Spleen (tissue), 11 donors: ENCODE measurements at regions not wholly inside any gene's neighbourhood (a gene's known extent, or its start where the extent isn't known, plus 50 kb on each side); places are given as distances from the start of the nearest gene placed in this dataset.

ENCODE experiments used
- DNase-seq: peaks from one replicate; pipeline ENCODE4 v3.0.0-alpha.2; 2020
- H3K27ac ChIP-seq, 8 donors: fragments of 200-600 bp; sonication (generic) in 7 of 8; 1 replicate in 4 of 8; 2 replicates in 4 of 8; pipeline versions ENCODE4 v1.5.0 to v1.8.0; 2016 to 2021; ENCODE audit warnings: inconsistent platforms in 4 of 8, mild to moderate bottlenecking in 4 of 8, moderate library complexity in 1 of 8
- H3K27me3 ChIP-seq, 7 donors: fragments of 200-600 bp; sonication (generic) in 6 of 7; replicated peaks in 1 of 7; 1 replicate in 4 of 7; 2 replicates in 3 of 7; pipeline versions ENCODE4 v1.5.0 to v1.8.0; 2016 to 2021; ENCODE audit warnings: inconsistent platforms in 3 of 7, mild to moderate bottlenecking in 1 of 7
- H3K36me3 ChIP-seq, 6 donors: fragments of 200-600 bp; sonication (generic) in 5 of 6; 1 replicate in 4 of 6; 2 replicates in 2 of 6; pipeline versions ENCODE4 v1.5.0 to v1.8.0; 2016 to 2021; ENCODE audit warnings: inconsistent platforms in 2 of 6
- H3K4me1 ChIP-seq, 6 donors: fragments of 200-600 bp; sonication (generic) in 5 of 6; 1 replicate in 3 of 6; 2 replicates in 3 of 6; pipeline versions ENCODE4 v1.5.0 to v1.8.0; 2016 to 2021; ENCODE audit warnings: inconsistent platforms in 3 of 6
- H3K4me3 ChIP-seq, 8 donors: fragments of 200-600 bp; sonication (generic) in 7 of 8; 1 replicate in 4 of 8; 2 replicates in 4 of 8; pipeline versions ENCODE4 v1.5.0 to v1.8.0; 2016 to 2021; ENCODE audit warnings: inconsistent platforms in 4 of 8, mild to moderate bottlenecking in 4 of 8, moderate library complexity in 2 of 8
- H3K9me3 ChIP-seq, 8 donors: fragments of 200-600 bp; sonication (generic) in 7 of 8; 1 replicate in 4 of 8; 2 replicates in 4 of 8; pipeline versions ENCODE4 v1.5.0 to v1.8.0; 2016 to 2021; ENCODE audit warnings: inconsistent platforms in 4 of 8
- CTCF ChIP-seq, 11 experiments: fragments of 200-600 bp in 7 of 11; fragments of 450-650 bp in 4 of 11; sonication (generic) in 4 of 11; IDR thresholded peaks in 8 of 11; conservative IDR thresholded peaks in 3 of 11; 1 replicate in 7 of 11; 2 replicates in 4 of 11; pipeline versions ENCODE4 v1.4.0 to v1.8.0; 2016 to 2021; ENCODE audit warnings: antibody characterized with exemption in 11 of 11, inconsistent platforms in 4 of 11, mild to moderate bottlenecking in 1 of 11
- POLR2A ChIP-seq, 3 donors: fragments of 450-650 bp; IDR thresholded peaks; one replicate each; pipeline ENCODE4 v1.5.1; 2017; ENCODE audit warnings: antibody characterized with exemption in 3 of 3, mild to moderate bottlenecking in 1 of 3
- POLR2AphosphoS5 ChIP-seq, 3 donors: sonication (generic); formaldehyde crosslinking; IDR thresholded peaks; one replicate each; pipeline ENCODE4 v1.5.1; 2017; ENCODE audit warnings: antibody characterized with exemption in 3 of 3
- WGBS, 5 donors: extraction: QIAGEN DNeasy Blood & Tissue Kit in 3 of 5; methylation state at CpG; one replicate each; pipeline versions ENCODE4 v1.1.5 to v1.1.7; 2013 to 2018; 5-methylcytosine and 5-hydroxymethylcytosine counted together
- intact Hi-C: fragments of 100-400 bp; cut with DNase I; formaldehyde crosslinking; loops from one replicate; pipeline ENCODE4 v1.15.0; 2023; ENCODE audit warnings: low total_unique reads
- donor health status: healthy with polysubstance abuse.
- donor health status: DM: no; HTN: no; CAD: no; lungs with moderate emphysema.
- donor health status: DM: no; HTN: no; CAD: no.
- donor health status: Bipolar disorder and iron deficiency.
- donor health status: healthy.
- donor health status: DM: no; HTN: no; CAD: no.
- donor health status: DM: yes; HTN: yes; CAD: no.

GRCh38 chr7:98697083-98697482 lies 80.0 kb downstream of the NPTX2 start:
- Histone ChIP-seq H3K36me3 (no peaks in the 10 kb centered on the region), H3K4me3 (no peak overlapping the region), H3K27ac (no peak overlapping the region), H3K4me1 (no peaks in the 10 kb centered on the region), H3K9me3 (peaks cover 0 to 49% (median 35%) of the 10 kb centered on the region in 8 donors), H3K27me3 (no peaks in the 10 kb centered on the region)
- intact Hi-C loops = no loop called here
- no peak for DNase-seq
- 63 to 95% (median 80%) methylated on average over 3 of the region's 3 CpGs for WGBS, 5 donors
- TF ChIP-seq POLR2A (IDR thresholded peaks at IDR 0.05) (no peak), CTCF (IDR thresholded peaks at IDR 0.05 in 8 of 11, conservative IDR thresholded peaks at IDR 0.05 in 3 of 11) (no peak), POLR2AphosphoS5 (IDR thresholded peaks at IDR 0.05) (no peak)

- TF ChIP-seq POLR2AphosphoS5 (IDR thresholded peaks at IDR 0.05) (no peak), CTCF (IDR thresholded peaks at IDR 0.05 in 8 of 11, conservative IDR thresholded peaks at IDR 0.05 in 3 of 11) (no peak), POLR2A (IDR thresholded peaks at IDR 0.05) (no peak)
- WGBS, 5 donors = 87 to 92% (median 92%) methylated on average over 9 of the region's 9 CpGs
Observed at GRCh38 chr7:98697485-98698240, 80.6 kb downstream of the NPTX2 start.

GRCh38 chr7:98698976-98699375 lies 81.9 kb downstream of the NPTX2 start:
- Histone ChIP-seq H3K4me1 (no peaks in the 10 kb centered on the region), H3K9me3 (peaks cover 0 to 32% (median 18%) of the 10 kb centered on the region in 8 donors), H3K27me3 (peaks cover 0 to 3% (median 0%) of the 10 kb centered on the region in 7 donors), H3K27ac (no peak overlapping the region), H3K36me3 (no peaks in the 10 kb centered on the region), H3K4me3 (no peak overlapping the region)
- intact Hi-C loops = no loop called here
- DNase-seq = no peak
- no peak for TF ChIP-seq POLR2A (IDR thresholded peaks at IDR 0.05)
- TF ChIP-seq CTCF (IDR thresholded peaks at IDR 0.05 in 8 of 11, conservative IDR thresholded peaks at IDR 0.05 in 3 of 11) = no peak
- TF ChIP-seq POLR2AphosphoS5 (IDR thresholded peaks at IDR 0.05) = no peak
- WGBS, 5 donors = 57 to 70% (median 69%) methylated on average over 2 of the region's 2 CpGs

More at GRCh38 chr7:98697485-98698240, 80.6 kb downstream of the NPTX2 start:
- intact Hi-C loops = no loop called here
- Histone ChIP-seq H3K36me3 (no peaks in the 10 kb centered on the region), H3K4me3 (no peak overlapping the region), H3K9me3 (peaks cover 0 to 46% (median 30%) of the 10 kb centered on the region in 8 donors), H3K27me3 (no peaks in the 10 kb centered on the region), H3K27ac (no peak overlapping the region), H3K4me1 (no peaks in the 10 kb centered on the region)
- DNase-seq = no peak

GRCh38 chr7:98700533-98700932 lies 83.4 kb downstream of the NPTX2 start:
- H3K27me3 ChIP-seq = peaks cover 0 to 11% (median 0%) of the 10 kb centered on the region in 7 donors
- no peak overlapping the region for H3K4me3 ChIP-seq
- no peaks in the 10 kb centered on the region for H3K36me3 ChIP-seq
- intact Hi-C loops = no loop called here
- no peak for DNase-seq
- no peaks in the 10 kb centered on the region for H3K4me1 ChIP-seq
- peaks cover 0 to 24% (median 18%) of the 10 kb centered on the region in 8 donors for H3K9me3 ChIP-seq
- TF ChIP-seq CTCF (IDR thresholded peaks at IDR 0.05 in 8 of 11, conservative IDR thresholded peaks at IDR 0.05 in 3 of 11) (no peak), POLR2A (IDR thresholded peaks at IDR 0.05) (no peak), POLR2AphosphoS5 (IDR thresholded peaks at IDR 0.05) (no peak)
- 61 to 77% (median 66%) methylated on average over 3 of the region's 3 CpGs for WGBS, 5 donors
- no peak overlapping the region for H3K27ac ChIP-seq
